ENCODE measurements at regions not wholly inside any gene's neighbourhood (a gene's known extent, or its start where the extent isn't known, plus 50 kb on each side); places are given as distances from the start of the nearest gene placed in this dataset.

DNA sequence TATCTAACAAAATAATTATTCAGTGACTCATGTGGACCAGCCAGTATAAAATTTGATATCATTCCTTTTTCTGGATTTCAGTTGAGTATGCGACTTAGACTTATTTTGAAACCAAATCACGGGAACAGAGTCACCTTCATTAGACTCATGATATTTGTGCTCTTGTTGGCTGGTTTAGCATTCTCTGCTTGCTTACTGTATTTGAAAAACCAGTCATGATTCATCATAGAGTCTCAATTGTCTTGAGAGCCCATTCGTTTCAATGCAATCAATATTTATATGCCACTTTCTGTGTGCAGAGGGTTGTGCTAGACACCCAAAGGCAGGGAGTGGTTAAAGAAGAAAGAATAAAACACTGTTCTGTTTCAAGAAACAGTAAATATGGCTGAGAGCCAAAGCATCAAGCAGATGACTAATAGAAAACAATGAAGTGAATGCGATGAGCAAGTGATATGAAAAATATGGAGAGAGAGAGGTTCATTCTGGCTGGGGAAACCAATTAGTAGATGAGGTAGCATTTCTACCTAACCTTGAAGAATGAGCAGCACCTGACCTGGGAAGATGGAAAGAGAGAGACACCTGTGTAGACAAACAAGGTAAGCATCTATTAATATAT is 99.6 kb upstream of the MBNL2 start:
- TF ChIP-seq, protein P1, sequence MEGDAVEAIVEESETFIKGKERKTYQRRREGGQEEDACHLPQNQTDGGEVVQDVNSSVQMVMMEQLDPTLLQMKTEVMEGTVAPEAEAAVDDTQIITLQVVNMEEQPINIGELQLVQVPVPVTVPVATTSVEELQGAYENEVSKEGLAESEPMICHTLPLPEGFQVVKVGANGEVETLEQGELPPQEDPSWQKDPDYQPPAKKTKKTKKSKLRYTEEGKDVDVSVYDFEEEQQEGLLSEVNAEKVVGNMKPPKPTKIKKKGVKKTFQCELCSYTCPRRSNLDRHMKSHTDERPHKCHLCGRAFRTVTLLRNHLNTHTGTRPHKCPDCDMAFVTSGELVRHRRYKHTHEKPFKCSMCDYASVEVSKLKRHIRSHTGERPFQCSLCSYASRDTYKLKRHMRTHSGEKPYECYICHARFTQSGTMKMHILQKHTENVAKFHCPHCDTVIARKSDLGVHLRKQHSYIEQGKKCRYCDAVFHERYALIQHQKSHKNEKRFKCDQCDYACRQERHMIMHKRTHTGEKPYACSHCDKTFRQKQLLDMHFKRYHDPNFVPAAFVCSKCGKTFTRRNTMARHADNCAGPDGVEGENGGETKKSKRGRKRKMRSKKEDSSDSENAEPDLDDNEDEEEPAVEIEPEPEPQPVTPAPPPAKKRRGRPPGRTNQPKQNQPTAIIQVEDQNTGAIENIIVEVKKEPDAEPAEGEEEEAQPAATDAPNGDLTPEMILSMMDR (conservative IDR thresholded peaks at IDR 0.05): no peak
- no peak for TF ChIP-seq EZH2 (IDR thresholded peaks at IDR 0.05; ENCODE audit: low read depth)

All from PC-9 (cell line).